Stimulated activated CD8-positive, alpha-beta memory T cell treated with anti-CD3 and anti-CD28 coated beads, Interleukin-15, amount 100 ng/mL, for 48 hours (primary cell): ENCODE measurements at regions not wholly inside any gene's neighbourhood (a gene's known extent, or its start where the extent isn't known, plus 50 kb on each side); places are given as distances from the start of the nearest gene placed in this dataset.
"Not testable (repeated sequence)": the region's sequence is repeated elsewhere in the genome, so short reads cannot be mapped to it uniquely, and the experiment has no call there.

Source experiments
- DNase-seq, 2 donors: peaks; one replicate each; pipeline ENCODE4 v3.0.0-alpha.2; 2020; ENCODE audit warnings: low read depth in 2 of 2

DNA sequence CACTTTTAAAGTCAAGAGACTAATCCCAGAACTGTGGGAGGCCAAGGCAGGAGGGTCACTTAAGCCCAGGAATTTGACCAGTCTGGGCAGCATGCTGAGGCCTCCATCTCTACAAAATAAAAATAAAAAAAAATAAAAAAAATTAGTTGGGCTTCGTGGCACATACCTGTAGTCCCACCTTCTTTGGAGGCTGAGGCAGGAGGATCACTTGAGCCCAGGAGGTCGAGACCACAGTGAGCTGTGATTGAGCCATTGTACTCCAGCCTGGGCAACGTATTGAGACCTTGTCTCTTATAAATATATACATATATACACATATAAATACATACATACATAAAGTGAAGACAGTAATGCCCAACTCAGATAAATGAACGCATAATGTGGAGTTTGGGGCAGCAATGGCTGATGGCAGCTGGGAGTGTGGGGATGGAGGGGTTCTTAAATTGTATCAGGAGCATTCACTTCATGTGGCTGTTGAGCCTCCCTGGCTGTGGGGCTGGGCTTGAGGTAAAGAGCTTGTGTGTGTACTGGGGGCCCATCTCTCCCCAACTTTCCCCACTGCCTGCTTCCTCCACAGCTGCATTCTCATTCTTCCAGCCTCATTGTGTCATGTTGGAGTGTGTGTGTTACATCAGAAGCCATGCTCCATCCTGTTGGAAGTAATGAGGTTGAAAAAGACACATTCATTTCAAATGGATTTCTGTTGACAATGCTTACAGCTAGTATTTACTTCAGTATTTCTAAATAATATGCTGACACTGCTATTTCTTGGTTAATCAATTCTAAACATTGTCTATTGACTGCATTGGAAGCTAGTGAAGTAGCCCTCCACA lies 96.5 kb upstream of the HS6ST1 start:
- DNase-seq = no peak

DNA sequence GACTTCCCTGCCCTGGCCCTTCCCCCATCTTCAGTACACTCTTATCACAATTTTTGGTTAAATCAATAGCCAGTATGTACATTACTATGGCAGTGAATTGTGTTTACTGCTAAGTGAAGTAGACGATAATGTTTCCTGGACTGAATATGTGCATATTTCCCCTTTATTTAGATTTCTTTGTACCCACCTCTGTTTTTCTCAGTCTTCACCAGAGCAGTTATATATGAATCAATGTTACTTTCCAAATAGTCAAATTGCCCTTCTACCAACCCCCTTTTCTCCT lies 97.1 kb upstream of the HS6ST1 start:
- DNase-seq = no peak

DNA sequence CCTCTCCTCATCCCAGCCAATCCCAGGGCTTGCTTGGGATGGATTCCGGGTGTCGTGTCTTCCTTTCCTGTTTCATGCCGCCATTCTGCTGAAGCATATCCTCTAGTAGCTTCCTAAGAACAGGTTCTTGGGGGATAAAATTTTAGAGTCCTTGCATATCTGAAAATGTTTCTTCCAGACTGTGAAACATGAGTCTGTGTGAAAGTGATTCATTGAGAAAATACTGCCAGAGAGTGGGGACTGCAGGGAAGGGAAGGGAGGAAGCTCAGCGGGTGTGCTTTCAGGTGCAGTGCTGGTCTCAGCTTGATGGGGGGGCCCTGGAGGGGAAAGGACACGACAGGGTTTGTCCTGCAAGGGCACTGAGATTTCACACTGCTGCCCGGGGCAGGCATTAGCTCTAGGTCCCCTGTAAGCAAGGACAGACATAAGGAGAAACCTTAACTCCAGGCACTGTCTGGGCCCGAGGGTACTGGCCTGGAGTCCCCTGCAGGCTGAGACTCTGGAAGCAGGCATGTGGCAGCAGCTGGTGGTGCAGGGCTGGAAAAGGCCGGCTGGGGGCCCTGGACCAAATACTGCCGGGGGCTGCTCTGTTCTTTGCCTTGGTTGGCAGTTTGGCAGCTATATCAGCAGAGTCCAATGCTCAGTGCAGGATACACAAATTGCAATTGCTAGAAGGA lies 97.6 kb upstream of the HS6ST1 start:
- no peak for DNase-seq

DNA sequence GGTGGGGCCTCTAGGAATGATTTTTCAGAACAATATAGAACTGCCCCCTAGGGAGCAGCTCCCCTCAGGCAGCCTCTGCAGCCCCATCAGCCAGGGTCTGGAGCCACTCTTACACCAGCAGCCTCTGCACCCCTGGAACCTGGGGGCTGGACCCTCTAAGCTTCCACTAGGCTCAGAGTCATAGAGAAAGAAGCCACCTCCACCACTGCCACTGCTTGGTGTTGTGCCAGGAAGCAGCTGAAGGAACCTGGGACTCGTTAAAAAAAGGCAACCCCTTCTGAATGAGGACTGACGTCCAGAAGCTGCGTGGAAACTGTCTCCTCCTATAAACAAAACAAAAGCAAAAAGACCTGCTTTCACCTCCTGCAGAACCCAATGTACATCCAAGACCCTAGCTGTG lies 98.1 kb upstream of the HS6ST1 start:
- DNase-seq = no peak

DNA sequence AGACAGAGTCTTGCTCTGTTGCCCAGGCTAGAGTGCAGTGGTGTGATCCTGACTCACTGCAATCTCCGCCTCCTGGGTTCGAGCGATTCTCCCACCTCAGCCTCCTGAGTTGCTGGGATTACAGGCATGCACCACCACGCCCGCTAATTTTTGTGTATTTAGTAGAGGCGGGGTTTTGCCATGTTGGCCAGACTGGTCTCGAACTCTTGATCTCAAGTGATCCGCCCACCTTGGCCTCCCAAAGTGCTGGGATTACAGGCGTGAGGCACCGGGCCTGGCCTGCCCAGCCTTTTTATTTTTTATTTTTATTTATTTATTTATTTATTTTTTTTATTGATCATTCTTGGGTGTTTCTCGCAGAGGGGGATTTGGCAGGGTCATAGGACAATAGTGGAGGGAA lies 98.6 kb upstream of the HS6ST1 start:
- DNase-seq = not testable (repeated sequence)

DNA sequence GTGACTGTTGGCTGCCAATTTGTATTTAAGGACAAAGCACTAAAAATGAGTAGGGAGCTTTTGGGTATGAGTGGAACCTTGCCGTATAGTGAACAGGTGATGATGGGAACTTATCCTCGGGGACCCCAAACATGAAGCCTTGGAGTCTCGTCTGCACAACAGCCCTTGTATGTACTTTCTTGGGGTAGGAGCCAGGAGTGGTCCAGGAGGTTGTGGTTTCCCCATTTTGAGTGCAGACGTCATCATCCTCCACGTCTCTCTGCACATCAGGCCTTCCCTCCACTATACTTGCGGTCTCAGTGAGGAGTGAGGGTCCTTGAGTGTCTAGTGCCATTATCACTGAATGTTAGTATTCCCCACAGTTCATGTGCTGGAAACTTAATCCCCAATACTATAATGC lies 101.5 kb upstream of the HS6ST1 start:
- no peak for DNase-seq

DNA sequence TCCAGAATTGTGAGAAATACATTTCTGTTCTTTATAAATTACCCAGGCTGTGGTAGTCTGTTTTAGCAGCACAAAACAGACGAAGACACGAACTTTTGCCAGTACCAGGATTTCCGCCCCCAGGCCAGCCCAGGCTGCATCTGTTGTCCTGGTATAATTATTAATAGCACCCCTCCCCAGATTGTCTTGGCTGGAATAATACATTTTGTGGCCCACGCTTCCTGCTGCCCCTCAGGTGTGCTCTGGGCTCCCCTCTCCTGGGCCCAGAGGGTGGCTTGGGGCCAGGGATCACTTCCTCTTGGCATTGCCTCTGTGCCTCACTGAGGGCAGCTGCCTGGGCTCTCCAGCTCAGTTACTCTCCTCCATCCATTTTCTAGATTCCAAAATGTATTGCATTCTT lies 102.1 kb upstream of the HS6ST1 start:
- DNase-seq = no peak

DNA sequence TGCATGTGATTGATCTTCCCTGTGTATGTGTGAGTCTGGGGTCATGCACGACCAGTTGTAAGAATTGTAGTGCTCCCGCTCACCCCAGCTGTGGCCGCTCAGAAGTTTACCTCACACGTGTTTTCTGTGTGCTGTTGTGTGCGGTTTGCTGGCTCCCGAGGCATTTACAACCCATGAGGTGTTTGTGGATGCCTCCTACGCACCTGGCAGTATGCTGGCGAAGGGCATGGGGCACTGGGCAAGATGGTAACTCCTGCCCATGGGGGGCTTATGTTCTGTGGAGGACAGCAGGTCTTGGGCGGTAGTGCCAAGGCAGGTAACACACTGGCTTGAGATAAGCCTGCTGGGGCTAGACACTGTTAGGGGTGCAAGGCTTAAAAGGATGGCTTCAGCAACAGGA lies 102.6 kb upstream of the HS6ST1 start:
- no peak for DNase-seq

DNA sequence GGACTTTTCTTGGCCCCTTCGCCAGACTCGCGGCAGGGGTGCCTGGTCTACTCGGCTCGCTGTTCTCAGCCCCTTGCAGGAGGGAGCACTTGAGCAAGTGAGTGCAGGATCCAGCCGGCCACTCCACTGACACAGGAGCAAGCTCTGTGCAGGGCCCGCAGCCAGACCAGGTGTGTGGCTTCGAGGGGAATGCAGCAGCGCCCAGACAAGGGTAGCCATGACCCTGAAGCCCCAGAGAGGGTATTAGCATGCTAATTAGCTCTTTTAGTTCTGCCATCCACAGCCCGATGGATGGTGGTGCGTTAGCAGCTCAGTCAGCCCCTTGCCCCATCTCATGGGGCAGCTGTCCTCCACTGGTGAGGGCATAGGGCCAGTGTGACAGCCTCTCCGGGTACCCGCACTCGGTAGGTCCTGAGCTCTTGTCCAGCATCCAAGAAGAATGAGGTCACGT lies 103.2 kb upstream of the HS6ST1 start:
- DNase-seq = no peak

DNA sequence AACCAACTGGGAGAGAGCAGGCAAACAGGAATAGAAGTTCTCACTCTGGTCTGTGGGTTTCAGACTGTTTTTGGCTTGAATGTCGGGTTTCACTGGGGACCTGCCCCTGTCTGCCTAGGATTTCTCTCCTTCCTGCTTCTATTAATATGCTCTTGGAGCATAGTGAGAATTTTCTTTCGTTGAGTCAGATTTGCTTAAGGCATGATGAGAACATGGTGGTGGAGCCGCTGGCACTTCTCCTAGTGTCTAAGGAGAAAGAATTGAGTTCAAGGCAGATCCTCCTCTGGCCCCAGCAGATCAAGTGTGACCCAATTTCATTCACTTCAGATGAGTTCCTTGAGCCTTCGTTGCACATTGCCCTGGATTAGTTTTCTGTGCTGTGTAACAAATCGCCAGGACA lies 103.9 kb upstream of the HS6ST1 start:
- DNase-seq = no peak

DNA sequence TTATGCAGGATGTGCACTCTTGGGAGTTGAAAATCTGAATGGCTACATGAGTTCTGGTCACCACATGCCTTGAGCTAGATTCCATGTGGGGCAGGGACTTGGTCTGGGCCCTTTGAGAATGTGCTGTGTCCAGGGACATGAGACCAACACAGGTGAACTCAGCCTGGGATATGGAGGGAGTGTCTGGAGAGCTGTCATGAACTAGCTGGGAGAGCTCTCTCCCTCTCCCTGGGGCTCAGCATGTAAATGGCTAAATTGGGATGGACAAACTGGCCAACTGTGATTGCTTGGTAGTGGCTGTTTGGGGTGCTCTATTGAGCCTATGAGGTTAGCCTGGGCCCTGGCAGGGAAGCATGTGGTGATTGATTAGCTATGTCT lies 105.1 kb upstream of the HS6ST1 start:
- no peak for DNase-seq

DNA sequence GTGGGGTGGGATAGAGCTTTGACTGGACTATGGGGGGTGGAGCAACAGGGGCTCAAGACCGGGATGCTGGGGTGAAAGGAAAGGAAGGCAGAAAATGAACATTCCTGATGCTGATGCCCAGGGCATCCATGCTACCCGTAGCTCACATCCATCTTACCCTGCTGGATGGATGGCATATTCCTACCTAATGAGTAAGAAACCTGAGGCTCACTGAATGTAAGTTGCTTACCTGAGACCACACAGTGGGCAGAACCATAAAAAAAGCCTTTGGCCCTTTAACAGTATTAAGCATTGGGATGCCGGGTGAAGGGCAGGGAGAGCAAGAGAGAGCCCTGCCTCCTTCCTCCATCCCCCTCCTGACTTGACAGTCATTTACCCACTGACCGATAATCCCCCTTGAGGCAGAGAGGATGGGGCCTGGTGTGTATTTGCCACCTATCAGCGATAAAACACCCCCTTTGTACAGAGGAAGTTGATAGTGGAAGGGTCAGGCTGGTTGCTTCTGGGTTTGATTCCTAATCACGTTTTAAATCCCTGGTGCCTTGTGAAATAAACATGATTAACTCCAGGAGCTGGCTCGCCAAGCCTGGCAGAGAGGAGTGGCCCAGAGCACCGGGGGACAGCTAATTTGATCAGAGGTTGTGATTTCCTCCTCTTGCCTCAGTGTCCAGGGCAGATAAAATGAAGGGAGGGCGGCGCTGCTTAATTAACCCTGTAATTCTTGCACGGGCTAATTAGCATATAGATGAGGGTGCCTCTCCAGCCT lies 105.9 kb upstream of the HS6ST1 start:
- no peak for DNase-seq

DNA sequence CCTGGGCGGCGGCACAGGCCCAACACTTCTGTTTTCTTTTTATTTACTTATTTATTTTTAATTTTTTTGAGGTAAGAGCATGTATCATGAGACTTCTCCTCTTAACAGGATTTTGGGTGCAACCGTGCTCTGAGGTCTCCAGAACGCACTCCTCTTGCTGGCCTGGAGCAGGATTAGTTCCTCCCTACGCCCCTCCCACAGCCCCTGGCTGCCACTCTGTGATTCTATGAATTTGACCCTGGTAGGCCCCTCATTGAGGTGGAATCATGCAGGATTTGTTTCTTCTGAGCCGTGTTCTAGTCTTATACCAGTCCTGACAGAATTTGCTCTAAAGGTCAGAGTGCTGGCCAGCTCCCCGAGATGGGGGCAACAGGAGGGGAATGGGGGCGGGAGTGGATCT lies 106.5 kb upstream of the HS6ST1 start:
- DNase-seq = no peak

DNA sequence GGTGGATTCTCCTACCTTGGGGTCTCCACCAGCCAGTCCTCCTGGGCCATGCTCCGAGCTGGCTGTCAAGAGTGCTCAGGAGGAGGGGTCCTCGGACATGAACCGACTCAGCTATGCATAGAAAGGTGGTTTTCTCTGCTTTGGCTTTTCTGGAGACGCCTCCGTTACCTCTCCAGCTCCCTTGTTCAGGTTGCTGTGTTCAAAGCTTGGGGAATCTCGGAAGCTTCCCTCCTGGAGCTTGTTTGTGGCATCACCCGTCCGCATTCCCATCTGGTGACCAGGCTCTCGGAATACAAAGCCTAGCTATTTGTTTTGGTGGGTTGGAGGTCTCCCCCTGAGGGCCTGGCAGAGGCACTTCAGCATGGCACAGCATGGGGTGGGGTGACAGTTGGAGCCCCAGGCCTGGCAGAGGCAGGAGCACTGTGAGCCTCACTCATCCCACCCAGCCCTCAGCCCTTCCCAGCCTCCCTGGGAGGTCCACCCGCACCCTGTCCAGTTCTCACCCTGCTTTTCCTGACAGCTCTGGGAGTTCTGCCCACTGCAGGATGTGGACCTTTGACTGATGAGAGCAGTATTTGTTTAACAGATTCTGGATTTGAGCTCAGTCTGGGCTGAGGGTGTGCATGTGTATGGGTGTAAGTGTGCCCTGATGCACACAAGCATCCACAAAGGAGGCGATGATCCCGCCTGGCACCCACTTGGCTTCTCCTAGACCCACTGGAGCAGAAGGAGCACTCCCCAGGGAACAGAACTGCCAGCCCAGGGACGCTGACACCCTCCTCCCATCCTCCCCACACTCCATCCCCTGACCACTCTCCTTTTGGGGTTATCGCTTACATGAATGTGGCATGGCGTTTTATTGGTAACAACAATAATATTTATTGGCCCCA lies 107.3 kb upstream of the HS6ST1 start:
- DNase-seq = no peak

DNA sequence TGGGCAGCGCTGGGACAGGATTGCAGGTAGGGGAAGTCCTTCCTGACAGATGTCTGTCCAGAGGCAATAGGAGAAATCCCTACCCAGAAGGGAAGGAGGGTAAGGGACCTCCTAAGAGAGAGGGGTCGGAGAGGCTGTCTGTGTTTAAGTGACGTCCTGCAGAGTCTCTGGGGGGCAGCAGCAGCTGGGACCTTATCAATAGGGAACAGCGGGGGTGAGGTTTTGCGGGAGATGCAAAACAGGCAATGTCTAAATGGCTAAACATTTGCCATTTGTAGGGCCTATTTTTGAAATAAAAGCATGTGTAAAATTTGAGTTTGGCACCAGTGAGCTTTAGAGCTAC lies 108.7 kb upstream of the HS6ST1 start:
- DNase-seq = no peak

DNA sequence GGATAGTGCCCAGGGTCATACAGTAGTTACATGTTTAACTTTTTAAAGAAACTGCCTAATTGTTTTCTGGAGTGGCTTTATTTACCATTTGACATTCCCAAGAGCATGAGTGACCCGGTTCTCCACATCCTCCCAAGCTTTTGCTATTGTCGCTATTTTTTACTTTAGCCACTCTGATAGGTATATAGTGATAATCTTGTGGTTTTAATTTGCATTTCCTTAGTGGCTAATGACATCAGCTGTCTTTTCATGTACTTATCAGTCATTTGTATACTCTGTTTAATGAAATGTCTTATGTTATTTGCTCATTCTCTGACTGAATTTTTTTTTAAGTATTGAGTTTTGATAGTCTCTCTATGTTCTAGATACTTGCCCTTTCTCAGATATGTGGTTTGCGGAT lies 109.7 kb upstream of the HS6ST1 start:
- DNase-seq = no peak

DNA sequence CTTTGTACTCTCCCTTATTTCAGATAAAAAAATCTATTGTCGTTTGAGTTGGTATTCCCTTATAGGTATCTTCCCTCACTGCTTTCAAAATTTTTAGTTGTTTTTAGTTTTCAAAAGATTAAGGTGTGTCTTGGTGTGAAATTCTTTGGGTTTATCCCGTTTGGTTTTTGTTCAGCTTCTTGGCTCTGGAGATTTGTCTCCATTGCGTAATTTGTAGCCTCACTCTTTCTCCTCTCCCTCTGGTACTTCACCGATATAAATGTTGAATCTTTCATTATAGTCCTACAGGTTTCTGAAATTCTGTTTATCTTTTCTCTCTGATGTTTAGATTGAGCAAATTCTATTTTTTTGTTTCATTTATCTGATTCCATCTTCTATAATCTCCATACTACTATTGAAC lies 113.8 kb upstream of the HS6ST1 start:
- no peak for DNase-seq

DNA sequence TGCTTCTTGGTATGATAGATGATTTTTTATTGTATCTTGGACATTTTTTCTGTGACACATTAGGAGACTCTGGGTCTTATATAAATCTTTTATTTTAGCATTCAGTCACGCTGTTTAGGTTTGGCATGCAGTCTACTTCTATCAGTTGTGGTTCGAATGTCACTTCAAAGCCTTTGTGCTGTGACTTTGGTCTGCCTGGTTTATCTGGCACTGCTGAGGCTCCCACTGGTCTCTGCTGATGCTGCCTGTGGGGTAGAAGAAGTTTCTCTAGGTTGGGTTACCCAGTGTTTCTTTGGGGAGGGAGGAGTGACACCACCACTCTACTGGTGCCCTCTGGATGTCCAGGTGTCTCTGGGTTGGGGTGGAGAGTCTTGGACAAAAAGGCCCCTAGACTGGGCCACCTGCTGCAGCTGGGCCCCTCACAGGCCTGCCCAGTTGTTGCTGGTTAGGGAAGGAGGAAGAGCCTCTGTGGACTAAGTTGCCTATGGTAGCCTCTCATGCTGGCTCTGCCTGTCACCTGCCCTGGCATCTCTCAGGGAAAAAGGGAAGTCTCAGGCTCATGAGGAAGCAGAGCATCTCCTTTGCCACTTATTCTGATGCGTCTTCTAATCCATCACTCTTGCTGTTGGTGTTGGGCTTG lies 115.4 kb upstream of the HS6ST1 start:
- no peak for DNase-seq

DNA sequence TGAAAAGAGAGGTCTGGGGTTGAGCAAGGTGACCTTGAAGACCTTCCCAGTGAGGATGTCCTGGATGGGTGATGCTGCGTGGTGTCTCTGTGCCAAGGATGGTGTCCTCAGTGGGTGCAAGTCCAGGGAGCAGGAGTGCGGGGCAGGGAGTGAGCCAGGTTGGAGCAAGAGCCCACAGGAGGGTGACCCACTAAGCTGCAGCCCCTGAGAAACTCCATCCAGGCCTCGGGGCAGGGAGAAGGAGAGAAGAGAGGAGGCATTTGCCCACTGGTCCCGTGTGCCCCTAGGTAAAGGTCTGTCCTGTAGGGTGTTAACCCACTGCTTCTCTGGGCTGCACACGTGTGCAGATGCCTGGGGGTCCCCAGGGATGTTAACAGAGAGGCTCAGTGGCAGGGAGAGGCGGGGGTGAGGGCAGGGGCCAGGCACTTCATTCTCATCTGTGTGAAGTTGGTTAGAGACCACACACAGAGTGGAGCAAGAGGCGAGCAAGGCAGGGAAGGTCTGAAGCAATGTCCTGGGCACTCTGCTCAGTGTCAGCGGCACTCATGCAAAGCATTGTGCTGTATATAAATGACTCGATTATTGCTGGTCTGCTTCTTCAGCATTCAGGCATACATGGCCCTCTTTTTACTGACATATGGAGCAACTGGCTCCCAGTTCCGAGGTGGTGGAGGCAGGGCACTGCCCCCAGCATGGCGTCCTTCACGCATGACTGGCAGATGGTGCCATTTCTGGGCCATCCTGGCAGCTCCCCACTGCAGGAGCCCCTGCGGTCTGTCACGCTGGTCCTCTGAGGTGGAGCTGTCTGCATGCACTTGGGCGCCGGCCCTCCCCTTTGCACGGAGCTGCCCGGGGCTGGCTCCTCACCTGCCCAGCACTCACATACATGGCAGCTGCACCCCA lies 117.2 kb upstream of the HS6ST1 start:
- no peak for DNase-seq

DNA sequence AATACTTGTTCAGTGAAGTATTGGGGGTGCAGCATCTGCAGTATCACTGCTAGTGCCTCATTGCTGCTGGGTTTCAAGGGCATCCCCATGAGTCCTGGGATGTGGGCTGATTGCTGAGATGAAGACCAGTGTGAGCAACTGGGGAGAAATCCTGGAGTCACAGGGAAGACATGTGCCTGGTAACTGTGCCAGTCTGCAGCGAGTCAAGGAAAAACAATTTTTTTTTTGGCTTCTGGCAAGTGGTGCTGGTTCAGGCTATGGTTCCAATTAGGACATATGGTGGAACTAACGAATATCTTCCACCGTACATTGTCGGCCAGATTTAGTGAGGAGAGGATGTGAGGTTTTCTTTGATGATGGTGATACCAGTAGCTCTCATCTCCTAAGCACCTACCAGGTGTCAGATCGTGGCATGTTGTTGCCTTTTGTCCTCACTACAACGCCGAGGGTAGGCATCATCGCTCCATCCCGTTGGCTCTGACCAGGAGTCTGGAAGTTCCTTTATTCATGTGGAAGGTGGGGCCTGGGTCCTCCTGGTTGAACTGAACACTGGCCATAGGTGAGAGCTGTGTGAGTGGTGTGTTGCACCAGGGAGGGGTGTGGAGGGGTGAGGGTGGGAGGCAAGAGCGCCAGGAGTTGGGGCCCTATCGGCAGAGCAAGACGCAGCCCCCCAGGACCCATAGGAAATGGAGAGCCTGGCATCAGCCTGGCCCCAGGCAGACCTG lies 118.0 kb upstream of the HS6ST1 start:
- no peak for DNase-seq
